ENCODE measurements at regions not wholly inside any gene's neighbourhood (a gene's known extent, or its start where the extent isn't known, plus 50 kb on each side); places are given as distances from the start of the nearest gene placed in this dataset.
"Not testable (repeated sequence)": the region's sequence is repeated elsewhere in the genome, so short reads cannot be mapped to it uniquely, and the experiment has no call there.

- TF ChIP-seq POLR2A (IDR thresholded peaks at IDR 0.05), result not testable (repeated sequence)
- TF ChIP-seq, protein P1, sequence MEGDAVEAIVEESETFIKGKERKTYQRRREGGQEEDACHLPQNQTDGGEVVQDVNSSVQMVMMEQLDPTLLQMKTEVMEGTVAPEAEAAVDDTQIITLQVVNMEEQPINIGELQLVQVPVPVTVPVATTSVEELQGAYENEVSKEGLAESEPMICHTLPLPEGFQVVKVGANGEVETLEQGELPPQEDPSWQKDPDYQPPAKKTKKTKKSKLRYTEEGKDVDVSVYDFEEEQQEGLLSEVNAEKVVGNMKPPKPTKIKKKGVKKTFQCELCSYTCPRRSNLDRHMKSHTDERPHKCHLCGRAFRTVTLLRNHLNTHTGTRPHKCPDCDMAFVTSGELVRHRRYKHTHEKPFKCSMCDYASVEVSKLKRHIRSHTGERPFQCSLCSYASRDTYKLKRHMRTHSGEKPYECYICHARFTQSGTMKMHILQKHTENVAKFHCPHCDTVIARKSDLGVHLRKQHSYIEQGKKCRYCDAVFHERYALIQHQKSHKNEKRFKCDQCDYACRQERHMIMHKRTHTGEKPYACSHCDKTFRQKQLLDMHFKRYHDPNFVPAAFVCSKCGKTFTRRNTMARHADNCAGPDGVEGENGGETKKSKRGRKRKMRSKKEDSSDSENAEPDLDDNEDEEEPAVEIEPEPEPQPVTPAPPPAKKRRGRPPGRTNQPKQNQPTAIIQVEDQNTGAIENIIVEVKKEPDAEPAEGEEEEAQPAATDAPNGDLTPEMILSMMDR (IDR thresholded peaks at IDR 0.05), result not testable (repeated sequence)
Observed at GRCh38 chr2:90097617-90098016, 1406.1 kb downstream of the RPIA start.

Measured in body of pancreas (tissue), 4 donors.